Psoas muscle (tissue), 7 donors: ENCODE measurements at regions not wholly inside any gene's neighbourhood (a gene's known extent, or its start where the extent isn't known, plus 50 kb on each side); places are given as distances from the start of the nearest gene placed in this dataset.

Source experiments
- ATAC-seq, 4 donors: fragments of 200-7000 bp; cut with Tn5 transposase; one replicate each; pipeline ENCODE4 v1.9.1; 2020; ENCODE audit warnings: moderate library complexity in 3 of 4, mild to moderate bottlenecking in 2 of 4
- DNase-seq, 2 donors: peaks; one replicate each; pipeline ENCODE4 v3.0.0-alpha.2; 2020
- H3K27ac ChIP-seq: fragments of 200-600 bp; one replicate; pipeline ENCODE4 v1.8.0; 2022
- H3K27me3 ChIP-seq, 3 donors: fragments of 200-600 bp in 1 of 3; one replicate each; pipeline versions ENCODE4 v1.6.1 to v1.8.0; 2013 to 2022; ENCODE audit warnings: low read length in 2 of 3, mild to moderate bottlenecking in 2 of 3, moderate library complexity in 1 of 3; ENCODE audit not compliant: insufficient read depth in 3 of 3
- H3K36me3 ChIP-seq, 2 donors: fragments of 200-600 bp in 1 of 2; one replicate each; pipeline versions ENCODE4 v1.6.1 to v1.8.0; 2013 to 2022; ENCODE audit warnings: low read depth in 1 of 2, mild to moderate bottlenecking in 1 of 2, moderate library complexity in 1 of 2; ENCODE audit not compliant: insufficient read depth in 1 of 2
- H3K4me1 ChIP-seq: fragments of 200-600 bp; one replicate; pipeline ENCODE4 v1.8.0; 2022
- H3K4me3 ChIP-seq: fragments of 200-600 bp; one replicate; pipeline ENCODE4 v1.8.0; 2022; ENCODE audit warnings: mild to moderate bottlenecking
- H3K9me3 ChIP-seq: fragments of 200-600 bp; one replicate; pipeline ENCODE4 v1.8.0; 2022
- CTCF ChIP-seq: fragments of 200-600 bp; IDR thresholded peaks from one replicate; pipeline ENCODE4 v1.8.0; 2022; ENCODE audit warnings: antibody characterized with exemption
- WGBS, 3 donors: extraction: QIAGEN DNeasy Blood & Tissue Kit; methylation state at CpG; one replicate each; pipeline versions ENCODE4 v1.1.6 to v1.1.7; 2013; 5-methylcytosine and 5-hydroxymethylcytosine counted together
- intact Hi-C, 2 donors: fragments of 100-400 bp; cut with DNase I; formaldehyde crosslinking; loops; one replicate each; pipeline versions ENCODE4 v1.11.0 to v1.14.2; 2022
- donor health status: healthy with polysubstance abuse.
- donor health status: DM: no; HTN: no; CAD: no; lungs with moderate emphysema.
- donor health status: Bipolar disorder and iron deficiency.
- donor health status: healthy.
- donor health status: DM: yes; HTN: yes; CAD: no.
- donor health status: DM: no; HTN: no; CAD: no.
- donor health status: DM: yes; HTN: yes; CAD: no.

- Histone ChIP-seq H3K4me1 (no peaks in the 10 kb centered on the region), H3K27me3 (no peaks in the 10 kb centered on the region), H3K27ac (no peak overlapping the region), H3K4me3 (no peak overlapping the region), H3K36me3 (no peaks in the 10 kb centered on the region), H3K9me3 (no peaks in the 10 kb centered on the region)
- intact Hi-C loops, result no loop called here
- DNase-seq, result no peak
- TF ChIP-seq CTCF, result no peak
- 85 to 89% (median 88%) methylated on average over 9 of the region's 9 CpGs for WGBS, 3 donors
- no peak for ATAC-seq
Observed at GRCh38 chr15:46676233-46677206, 1040.8 kb upstream of the SEMA6D start.

GRCh38 chr15:46677491-46677890 lies 1039.8 kb upstream of the SEMA6D start:
- WGBS, 3 donors, result 73 to 79% (median 78%) methylated on average over 6 of the region's 6 CpGs

GRCh38 chr15:46681901-46682300 lies 1035.4 kb upstream of the SEMA6D start:
- H3K4me3 ChIP-seq, result no peak overlapping the region
- H3K27me3 ChIP-seq, result no peaks in the 10 kb centered on the region
- ATAC-seq (no peak), DNase-seq (no peak)
- no peak overlapping the region for H3K27ac ChIP-seq
- TF ChIP-seq CTCF, result no peak
- H3K36me3 ChIP-seq, result no peaks in the 10 kb centered on the region
- no peaks in the 10 kb centered on the region for H3K4me1 ChIP-seq
- intact Hi-C loops, result no loop called here
- no peaks in the 10 kb centered on the region for H3K9me3 ChIP-seq
- WGBS, 3 donors, result 82 to 91% (median 83%) methylated on average over 1 of the region's 1 CpG

More at GRCh38 chr15:46677491-46677890, 1039.8 kb upstream of the SEMA6D start:
- intact Hi-C loops, result no loop called here
- Histone ChIP-seq H3K4me3 (no peak overlapping the region), H3K27me3 (no peaks in the 10 kb centered on the region), H3K9me3 (no peaks in the 10 kb centered on the region), H3K4me1 (no peaks in the 10 kb centered on the region), H3K27ac (no peak overlapping the region), H3K36me3 (no peaks in the 10 kb centered on the region)
- DNase-seq, result no peak
- ATAC-seq, result no peak
- no peak for TF ChIP-seq CTCF

- H3K4me3 ChIP-seq, result no peak overlapping the region
- ATAC-seq (no peak), DNase-seq (no peak)
- H3K27ac ChIP-seq, result no peak overlapping the region
- WGBS, 3 donors, result 84 to 88% (median 86%) methylated on average over 5 of the region's 5 CpGs
- H3K27me3 ChIP-seq, result no peaks in the 10 kb centered on the region
- H3K9me3 ChIP-seq, result no peaks in the 10 kb centered on the region
- intact Hi-C loops, result no loop called here
- H3K36me3 ChIP-seq, result no peaks in the 10 kb centered on the region
- TF ChIP-seq CTCF, result no peak
- H3K4me1 ChIP-seq, result no peaks in the 10 kb centered on the region
Observed at GRCh38 chr15:46682969-46683791, 1034.1 kb upstream of the SEMA6D start.
